ENCODE measurements at regions not wholly inside any gene's neighbourhood (a gene's known extent, or its start where the extent isn't known, plus 50 kb on each side); places are given as distances from the start of the nearest gene placed in this dataset.

GRCh38 chr10:81532403-81532802 lies 342.6 kb upstream of the NRG3 start:
- TF ChIP-seq CTCF (conservative IDR thresholded peaks at IDR 0.05) (no peak), EZH2 (IDR thresholded peaks at IDR 0.05; ENCODE audit: low read depth) (no peak)
